NT2/D1 (cell line): ENCODE measurements at regions not wholly inside any gene's neighbourhood (a gene's known extent, or its start where the extent isn't known, plus 50 kb on each side); places are given as distances from the start of the nearest gene placed in this dataset.

Experiments used
- SUZ12 ChIP-seq: IDR thresholded peaks from 2 replicates; pipeline ENCODE4 v1.6.1; 2011; ENCODE audit not compliant: insufficient read length, insufficient read depth; ENCODE audit errors: extremely low read depth
- YY1 ChIP-seq: IDR thresholded peaks from 2 replicates; pipeline ENCODE4 v1.6.1; 2011; ENCODE audit not compliant: insufficient read length, insufficient read depth
- ZNF274 ChIP-seq: IDR thresholded peaks from 2 replicates; pipeline ENCODE4 v1.6.1; 2011; ENCODE audit warnings: mild to moderate bottlenecking, low read depth, low read length

DNA sequence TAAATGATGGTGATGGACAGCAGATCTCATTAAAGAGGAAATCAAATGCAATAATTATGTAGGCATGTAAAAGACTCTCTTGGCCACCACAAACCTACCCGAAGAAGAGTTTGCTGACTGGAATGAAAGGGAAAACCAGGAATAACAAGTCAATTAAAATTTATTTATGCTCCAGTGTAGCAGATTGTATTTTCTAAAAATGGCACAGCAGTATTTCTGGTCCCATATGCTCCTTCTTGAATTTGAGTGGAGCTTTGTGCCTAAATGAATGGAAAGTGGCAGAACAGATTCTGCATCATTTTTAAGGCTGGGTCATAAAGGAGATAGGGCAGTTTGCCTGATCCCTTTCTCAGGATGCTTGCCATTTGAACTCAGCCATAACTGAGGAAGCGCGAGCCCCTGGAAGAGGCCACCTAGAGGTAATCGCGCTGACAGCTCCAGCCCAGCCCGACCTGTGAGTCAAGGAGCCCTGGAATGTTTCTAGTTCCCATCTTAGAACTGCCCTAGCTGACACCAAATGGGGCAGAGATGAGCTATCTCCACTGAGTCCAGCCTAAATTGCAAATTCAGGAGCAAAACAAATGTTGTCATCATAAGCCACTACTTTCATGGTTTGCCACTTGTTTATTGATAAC lies 229.2 kb upstream of the TMTC1 start:
- TF ChIP-seq ZNF274 (no peak), SUZ12 (no peak), YY1 (no peak)
